Mesenchymal stem cell (in vitro differentiated cells and primary cell): ENCODE measurements at regions not wholly inside any gene's neighbourhood (a gene's known extent, or its start where the extent isn't known, plus 50 kb on each side); places are given as distances from the start of the nearest gene placed in this dataset.

Experiments used
- DNase-seq: peaks from one replicate; pipeline ENCODE4 v3.0.0-alpha.2; 2013
- H2AFZ ChIP-seq: one replicate; pipeline ENCODE4 v1.6.1; 2013; ENCODE audit warnings: low read depth, mild to moderate bottlenecking, control low read depth, inconsistent platforms, low read length, moderate library complexity
- H2AK5ac ChIP-seq: 2 replicates; pipeline ENCODE4 v1.6.1; 2013; ENCODE audit warnings: low read length, moderate library complexity, mild to moderate bottlenecking, inconsistent platforms; ENCODE audit not compliant: severe bottlenecking
- H2BK120ac ChIP-seq: one replicate; pipeline ENCODE4 v1.6.1; 2013; ENCODE audit warnings: low read depth, mild to moderate bottlenecking, inconsistent platforms, low read length, moderate library complexity
- H2BK12ac ChIP-seq, 2 experiments: one replicate each; pipeline ENCODE4 v1.6.1; 2013; ENCODE audit warnings: inconsistent platforms in 2 of 2, low read length in 2 of 2, mild to moderate bottlenecking in 2 of 2, moderate library complexity in 2 of 2, control low read depth in 1 of 2
- H2BK15ac ChIP-seq: one replicate; pipeline ENCODE4 v1.6.1; 2013; ENCODE audit warnings: mild to moderate bottlenecking, low read depth, inconsistent platforms; ENCODE audit not compliant: poor library complexity, severe bottlenecking
- H2BK5ac ChIP-seq: 2 replicates; pipeline ENCODE4 v1.6.1; 2013; ENCODE audit warnings: low read depth, mild to moderate bottlenecking, low read length, control low read depth, inconsistent platforms; ENCODE audit not compliant: poor library complexity, severe bottlenecking
- H3K14ac ChIP-seq, 2 experiments: one replicate each; pipeline ENCODE4 v1.6.1; 2013; ENCODE audit warnings: inconsistent platforms in 2 of 2, low read length in 2 of 2, control low read depth in 1 of 2, mild to moderate bottlenecking in 1 of 2, moderate library complexity in 1 of 2
- H3K18ac ChIP-seq, 2 experiments: one replicate each; pipeline ENCODE4 v1.6.1; 2013; ENCODE audit warnings: inconsistent platforms in 2 of 2, low read length in 2 of 2, control low read depth in 1 of 2, low read depth in 1 of 2, mild to moderate bottlenecking in 1 of 2
- H3K23ac ChIP-seq, 2 experiments: one replicate each; pipeline ENCODE4 v1.6.1; 2013; ENCODE audit warnings: inconsistent platforms in 2 of 2, low read length in 2 of 2, mild to moderate bottlenecking in 2 of 2, moderate library complexity in 2 of 2, control low read depth in 1 of 2
- H3K27ac ChIP-seq: 2 replicates; pipeline ENCODE4 v1.5.1; 2013; ENCODE audit warnings: mild to moderate bottlenecking, moderate library complexity, low read length, control low read depth, inconsistent platforms; ENCODE audit not compliant: poor library complexity, severe bottlenecking
- H3K27me3 ChIP-seq, 2 experiments: 2 replicates each; pipeline versions ENCODE4 v1.6.1 to v1.7.0; 2013; ENCODE audit warnings: low read length in 2 of 2, mild to moderate bottlenecking in 2 of 2, moderate library complexity in 2 of 2, control low read depth in 1 of 2, inconsistent platforms in 1 of 2; ENCODE audit not compliant: control insufficient read depth in 1 of 2, insufficient read depth in 1 of 2
- H3K36me3 ChIP-seq, 2 experiments: 2 replicates each; pipeline versions ENCODE4 v1.6.1 to v1.7.0; 2013; ENCODE audit warnings: low read length in 2 of 2, control low read depth in 1 of 2, inconsistent platforms in 1 of 2, low read depth in 1 of 2, mild to moderate bottlenecking in 1 of 2; ENCODE audit not compliant: insufficient read depth in 2 of 2, control insufficient read depth in 1 of 2
- H3K4ac ChIP-seq, 2 experiments: one replicate each; pipeline ENCODE4 v1.6.1; 2013; ENCODE audit warnings: inconsistent platforms in 2 of 2, low read length in 2 of 2, mild to moderate bottlenecking in 2 of 2, moderate library complexity in 2 of 2, control low read depth in 1 of 2, low read depth in 1 of 2
- H3K4me1 ChIP-seq: 2 replicates; pipeline ENCODE4 v1.6.1; 2013; ENCODE audit warnings: low read depth, low read length, control low read depth; ENCODE audit not compliant: control insufficient read depth, insufficient read depth
- H3K4me2 ChIP-seq: 2 replicates; pipeline ENCODE4 v1.6.1; 2013; ENCODE audit warnings: low read length, mild to moderate bottlenecking, inconsistent platforms; ENCODE audit not compliant: poor library complexity, severe bottlenecking
- H3K4me3 ChIP-seq, 2 experiments: 2 replicates each; pipeline versions ENCODE4 v1.5.1 to v1.7.0; 2013; ENCODE audit warnings: low read length in 2 of 2, mild to moderate bottlenecking in 2 of 2, control low read depth in 1 of 2, low read depth in 1 of 2; ENCODE audit not compliant: insufficient read depth in 1 of 2
- H3K79me1 ChIP-seq: replicated peaks from 2 replicates; pipeline ENCODE4 v1.6.1; 2013; ENCODE audit warnings: mild to moderate bottlenecking, control low read depth, low read length, inconsistent platforms; ENCODE audit not compliant: poor library complexity, severe bottlenecking
- H3K9ac ChIP-seq: 2 replicates; pipeline ENCODE4 v1.7.0; 2013; ENCODE audit warnings: mild to moderate bottlenecking, low read length, moderate library complexity
- H3K9me3 ChIP-seq: 2 replicates; pipeline ENCODE4 v1.7.0; 2013; ENCODE audit warnings: mild to moderate bottlenecking, low read length; ENCODE audit not compliant: control insufficient read depth
- H4K8ac ChIP-seq: one replicate; pipeline ENCODE4 v1.6.1; 2013; ENCODE audit warnings: inconsistent platforms, mild to moderate bottlenecking, low read length, moderate library complexity
- H4K91ac ChIP-seq: one replicate; pipeline ENCODE4 v1.6.1; 2013; ENCODE audit warnings: mild to moderate bottlenecking, low read length, inconsistent platforms
- WGBS: methylation state at CpG from one replicate; pipeline ENCODE4 v1.1.7; 2013; ENCODE audit warnings: mixed read lengths; 5-methylcytosine and 5-hydroxymethylcytosine counted together

DNA sequence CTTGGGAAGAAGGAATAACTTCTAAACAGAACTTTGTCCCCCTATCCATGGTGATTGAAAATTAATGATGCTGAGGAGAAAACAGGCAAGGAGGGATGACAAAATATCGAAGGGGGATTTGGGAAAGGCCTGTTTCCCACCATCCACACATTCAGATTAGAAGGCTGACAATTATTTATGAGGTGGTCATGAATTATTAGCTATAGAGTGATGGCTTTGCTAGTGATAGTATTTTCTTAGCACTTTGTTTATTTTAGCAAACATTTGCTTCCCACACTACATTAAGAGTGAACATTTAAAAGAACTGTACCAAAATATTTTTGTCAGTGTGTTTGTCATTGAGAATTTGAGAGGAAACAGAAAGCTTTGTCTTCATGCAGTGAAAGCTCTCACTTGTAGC is 172.6 kb upstream of the PDZRN3 start:
- no peak overlapping the region for H2AFZ ChIP-seq
- H3K9me3 ChIP-seq = peaks cover 4% of the 10 kb centered on the region
- no peak overlapping the region for H3K23ac ChIP-seq
- no peak overlapping the region for H2BK12ac ChIP-seq
- H2AK5ac ChIP-seq = no peak overlapping the region
- no peak for DNase-seq
- H3K9ac ChIP-seq = no peak overlapping the region
- no peak overlapping the region for H3K4me3 ChIP-seq
- H3K4me1 ChIP-seq = no peaks in the 10 kb centered on the region
- no peak overlapping the region for H4K91ac ChIP-seq
- H3K27ac ChIP-seq = no peak overlapping the region
- no peaks in the 10 kb centered on the region for H3K79me1 ChIP-seq
- 57% methylated on average over 1 of the region's 1 CpG for whole genome bisulfite sequencing
- no peak overlapping the region for H3K4me2 ChIP-seq
- no peak overlapping the region for H4K8ac ChIP-seq
- no peak overlapping the region for H2BK15ac ChIP-seq
- H3K14ac ChIP-seq = no peak overlapping the region
- no peaks in the 10 kb centered on the region for H3K36me3 ChIP-seq
- no peak overlapping the region for H3K18ac ChIP-seq
- no peak overlapping the region for H2BK5ac ChIP-seq
- H3K4ac ChIP-seq = no peak overlapping the region
- H3K27me3 ChIP-seq = no peaks in the 10 kb centered on the region
- H2BK120ac ChIP-seq = no peak overlapping the region

- 75% methylated on average over 3 of the region's 3 CpGs for WGBS
- Histone ChIP-seq H3K18ac (no peak overlapping the region), H3K9ac (no peak overlapping the region), H3K4me3 (no peak overlapping the region), H4K8ac (no peak overlapping the region), H3K4me1 (no peaks in the 10 kb centered on the region), H2BK15ac (no peak overlapping the region), H3K9me3 (peaks cover 4% of the 10 kb centered on the region), H3K4me2 (no peak overlapping the region), H2BK12ac (no peak overlapping the region), H3K79me1 (no peaks in the 10 kb centered on the region), H2BK120ac (no peak overlapping the region), H2AK5ac (no peak overlapping the region), H3K27me3 (no peaks in the 10 kb centered on the region), H2BK5ac (no peak overlapping the region), H3K36me3 (no peaks in the 10 kb centered on the region), H3K4ac (no peak overlapping the region), H3K14ac (no peak overlapping the region), H3K27ac (no peak overlapping the region), H2AFZ (no peak overlapping the region), H4K91ac (no peak overlapping the region), H3K23ac (no peak overlapping the region)
- DNase-seq = no peak
These were observed 171.6 kb upstream of the PDZRN3 start for GRCh38 chr3:73796382-73796781.

GRCh38 chr3:73791356-73791755 is 166.6 kb upstream of the PDZRN3 start:
- DNase-seq = no peak
- Histone ChIP-seq H2AK5ac (no peak overlapping the region), H3K4me2 (no peak overlapping the region), H2AFZ (no peak overlapping the region), H4K8ac (no peak overlapping the region), H2BK5ac (no peak overlapping the region), H3K27me3 (no peaks in the 10 kb centered on the region), H2BK12ac (no peak overlapping the region), H3K4ac (no peak overlapping the region), H3K18ac (no peak overlapping the region), H3K9me3 (no peaks in the 10 kb centered on the region), H4K91ac (no peak overlapping the region), H3K79me1 (no peaks in the 10 kb centered on the region), H3K36me3 (no peaks in the 10 kb centered on the region), H2BK15ac (no peak overlapping the region), H3K14ac (no peak overlapping the region), H3K4me3 (no peak overlapping the region), H3K23ac (no peak overlapping the region), H3K9ac (no peak overlapping the region), H3K27ac (no peak overlapping the region), H2BK120ac (no peak overlapping the region), H3K4me1 (peaks cover 2% of the 10 kb centered on the region)
- WGBS = 71% methylated on average over 4 of the region's 4 CpGs

DNA sequence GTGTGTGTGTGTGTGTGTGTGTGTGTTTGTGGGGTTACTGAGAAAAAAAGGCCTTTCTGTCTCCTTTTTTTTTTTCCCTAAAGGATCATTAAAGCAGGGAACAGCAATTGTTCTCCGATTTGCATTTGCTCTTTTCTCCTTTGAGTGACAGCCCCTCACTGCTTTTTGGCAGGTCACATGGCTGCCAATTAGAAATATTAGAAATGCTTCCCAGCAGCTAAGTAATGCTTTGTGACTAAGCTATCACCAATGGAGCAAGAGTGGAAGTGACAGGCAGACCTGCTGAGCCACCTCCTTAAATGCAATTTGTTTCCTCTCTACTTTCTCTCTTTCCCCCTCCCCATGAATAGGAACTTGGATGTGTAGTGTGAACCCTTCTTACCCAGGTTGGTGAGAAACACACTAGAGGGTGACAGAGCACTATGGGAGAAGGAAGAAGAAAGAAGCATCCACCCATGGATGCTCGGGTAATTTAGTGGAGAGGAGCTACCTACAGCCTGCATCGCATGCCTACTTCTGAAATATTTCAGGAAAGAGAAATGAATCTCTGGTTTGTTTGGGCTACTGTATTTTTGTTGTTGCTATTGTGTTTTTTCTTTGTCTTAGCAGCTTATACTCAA is 165.2 kb upstream of the PDZRN3 start:
- peaks cover 2% of the 10 kb centered on the region for H3K4me1 ChIP-seq

More for the DNA sequence above, 165.2 kb upstream of the PDZRN3 start:
- Histone ChIP-seq H3K27ac (no peak overlapping the region), H3K9me3 (no peaks in the 10 kb centered on the region), H3K4me2 (no peak overlapping the region), H2BK5ac (no peak overlapping the region), H3K36me3 (no peaks in the 10 kb centered on the region), H3K14ac (no peak overlapping the region), H2BK12ac (no peak overlapping the region), H4K91ac (no peak overlapping the region), H3K9ac (no peak overlapping the region), H2BK15ac (no peak overlapping the region), H2BK120ac (no peak overlapping the region), H3K4ac (no peak overlapping the region), H3K27me3 (no peaks in the 10 kb centered on the region), H3K23ac (no peak overlapping the region), H3K4me3 (no peak overlapping the region), H3K18ac (no peak overlapping the region), H4K8ac (no peak overlapping the region), H3K79me1 (no peaks in the 10 kb centered on the region), H2AFZ (no peak overlapping the region), H2AK5ac (no peak overlapping the region)
- WGBS = 90% methylated on average over 2 of the region's 3 CpGs
- no peak for DNase-seq
